ENCODE measurements at regions not wholly inside any gene's neighbourhood (a gene's known extent, or its start where the extent isn't known, plus 50 kb on each side); places are given as distances from the start of the nearest gene placed in this dataset.

DNA sequence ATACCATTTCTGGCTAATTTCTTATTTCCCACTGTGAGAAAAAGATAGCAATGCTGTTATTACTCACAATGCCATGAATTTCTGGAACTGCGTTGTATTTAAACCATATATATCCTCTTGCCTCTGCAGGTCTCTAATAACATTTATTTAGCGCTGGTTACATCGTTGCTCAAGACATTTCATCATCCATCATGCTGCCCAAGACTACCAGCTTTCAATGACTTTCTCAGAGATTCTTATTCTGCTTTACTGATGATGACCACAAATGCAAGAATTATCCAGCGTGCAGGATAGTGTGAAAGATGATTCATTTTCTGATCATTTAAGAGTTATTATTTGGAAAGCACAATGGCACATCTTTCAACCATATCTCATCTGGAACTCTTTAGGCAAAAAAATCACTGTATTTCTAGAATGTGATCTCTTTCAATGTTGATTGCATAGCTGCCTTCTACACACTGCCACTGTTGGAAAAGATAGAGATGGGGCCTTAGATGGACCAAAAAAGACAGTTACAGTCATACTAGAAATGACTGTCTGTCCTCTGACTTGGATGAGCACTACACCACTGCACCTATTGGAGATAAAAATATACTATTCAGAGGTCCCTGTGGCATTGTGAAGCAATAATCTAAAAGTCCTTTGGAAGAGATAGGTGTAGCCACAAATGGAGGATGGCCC lies 716.1 kb downstream of the NSUN3 start:
- no peak overlapping the region for H3K4me3 ChIP-seq (ENCODE audit: low read depth, low read length)
- CTCF ChIA-PET = no interaction called here
- H3K36me3 ChIP-seq (ENCODE audit: control insufficient read depth in 2 of 2, insufficient read depth in 1 of 2, low read length in 2 of 2) = no peaks in the 10 kb centered on the region
- H3K9me3 ChIP-seq (ENCODE audit: control insufficient read depth, insufficient read depth, low read depth, low read length) = no peaks in the 10 kb centered on the region
- H3K27ac ChIP-seq (ENCODE audit: extremely low read depth, low read depth, low read length) = no peak overlapping the region
- POLR2A ChIA-PET = no interaction called here
- TF ChIP-seq ZNF501 (tag by site-specific recombination; IDR thresholded peaks at IDR 0.05) (no peak), ZNF335 (tag by site-specific recombination; conservative IDR thresholded peaks at IDR 0.05) (no peak), ZNF548 (tag by site-specific recombination; IDR thresholded peaks at IDR 0.05) (no peak)
- no peaks in the 10 kb centered on the region for H3K4me1 ChIP-seq (ENCODE audit: control insufficient read depth, insufficient read depth, low read length)

DNA sequence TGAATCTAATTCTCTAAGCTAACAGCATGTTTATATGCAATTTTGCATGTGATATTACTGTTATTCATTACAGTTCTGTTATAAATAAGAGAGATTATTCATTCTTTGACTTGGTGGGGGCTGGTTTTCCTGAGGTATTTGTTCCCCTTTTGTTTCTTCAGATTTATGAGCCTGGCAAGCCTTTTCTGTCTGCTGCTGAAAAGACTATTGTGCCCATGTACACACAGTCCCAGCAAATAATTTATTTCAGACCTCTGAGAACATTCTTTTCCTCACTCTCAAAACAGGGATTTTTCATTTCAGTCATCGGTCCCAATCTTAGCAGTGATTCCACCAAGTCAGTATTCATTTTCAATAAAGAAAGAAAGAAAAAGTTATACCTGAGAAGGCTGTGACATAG lies 716.8 kb downstream of the NSUN3 start:
- POLR2A ChIA-PET = no interaction called here
- Histone ChIP-seq H3K36me3 (ENCODE audit: control insufficient read depth in 2 of 2, insufficient read depth in 1 of 2, low read length in 2 of 2) (no peaks in the 10 kb centered on the region), H3K9me3 (ENCODE audit: control insufficient read depth, insufficient read depth, low read depth, low read length) (no peaks in the 10 kb centered on the region), H3K27ac (ENCODE audit: extremely low read depth, low read depth, low read length) (no peak overlapping the region), H3K4me1 (ENCODE audit: control insufficient read depth, insufficient read depth, low read length) (no peaks in the 10 kb centered on the region), H3K4me3 (ENCODE audit: low read depth, low read length) (no peak overlapping the region)
- no peak for TF ChIP-seq BCL11B (tag by site-specific recombination; IDR thresholded peaks at IDR 0.05; ENCODE audit: low read depth)
- TF ChIP-seq, protein P1, sequence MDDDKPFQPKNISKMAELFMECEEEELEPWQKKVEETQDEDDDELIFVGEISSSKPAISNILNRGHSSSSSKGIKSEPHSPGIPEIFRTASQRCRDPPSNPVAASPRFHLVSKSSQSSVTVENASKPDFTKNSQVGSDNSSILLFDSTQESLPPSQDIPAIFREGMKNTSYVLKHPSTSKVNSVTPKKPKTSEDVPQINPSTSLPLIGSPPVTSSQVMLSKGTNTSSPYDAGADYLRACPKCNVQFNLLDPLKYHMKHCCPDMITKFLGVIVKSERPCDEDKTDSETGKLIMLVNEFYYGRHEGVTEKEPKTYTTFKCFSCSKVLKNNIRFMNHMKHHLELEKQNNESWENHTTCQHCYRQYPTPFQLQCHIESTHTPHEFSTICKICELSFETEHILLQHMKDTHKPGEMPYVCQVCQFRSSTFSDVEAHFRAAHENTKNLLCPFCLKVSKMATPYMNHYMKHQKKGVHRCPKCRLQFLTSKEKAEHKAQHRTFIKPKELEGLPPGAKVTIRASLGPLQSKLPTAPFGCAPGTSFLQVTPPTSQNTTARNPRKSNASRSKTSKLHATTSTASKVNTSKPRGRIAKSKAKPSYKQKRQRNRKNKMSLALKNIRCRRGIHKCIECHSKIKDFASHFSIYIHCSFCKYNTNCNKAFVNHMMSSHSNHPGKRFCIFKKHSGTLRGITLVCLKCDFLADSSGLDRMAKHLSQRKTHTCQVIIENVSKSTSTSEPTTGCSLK (tag by site-specific recombination; IDR thresholded peaks at IDR 0.05) = no peak
- TF ChIP-seq, protein P2, sequence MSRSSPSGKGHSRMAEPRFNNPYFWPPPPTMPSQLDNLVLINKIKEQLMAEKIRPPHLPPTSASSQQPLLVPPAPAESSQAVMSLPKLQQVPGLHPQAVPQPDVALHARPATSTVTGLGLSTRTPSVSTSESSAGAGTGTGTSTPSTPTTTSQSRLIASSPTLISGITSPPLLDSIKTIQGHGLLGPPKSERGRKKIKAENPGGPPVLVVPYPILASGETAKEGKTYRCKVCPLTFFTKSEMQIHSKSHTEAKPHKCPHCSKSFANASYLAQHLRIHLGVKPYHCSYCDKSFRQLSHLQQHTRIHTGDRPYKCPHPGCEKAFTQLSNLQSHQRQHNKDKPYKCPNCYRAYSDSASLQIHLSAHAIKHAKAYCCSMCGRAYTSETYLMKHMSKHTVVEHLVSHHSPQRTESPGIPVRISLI (tag by site-specific recombination; IDR thresholded peaks at IDR 0.05) = no peak
- CTCF ChIA-PET = no interaction called here

DNA sequence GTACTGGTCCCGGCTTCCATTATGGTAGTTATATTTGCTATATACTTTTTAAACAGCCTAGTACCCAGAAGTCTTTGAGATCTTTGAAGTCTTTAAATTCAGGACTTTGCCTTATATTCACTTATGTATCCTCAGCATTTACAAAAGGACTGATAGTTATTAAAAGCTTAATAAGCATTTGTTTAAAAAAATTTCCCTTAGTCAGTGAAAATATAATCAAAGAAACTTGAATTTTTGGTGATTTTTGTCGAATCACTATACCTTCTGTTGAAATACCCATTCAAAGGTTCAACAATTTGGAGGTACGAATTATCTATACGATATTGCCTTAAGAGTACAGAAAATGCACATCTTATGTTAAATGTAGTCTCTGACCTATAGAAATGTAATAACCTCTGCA lies 721.4 kb downstream of the NSUN3 start:
- H3K4me3 ChIP-seq (ENCODE audit: low read depth, low read length) = no peak overlapping the region
- POLR2A ChIA-PET = no interaction called here
- TF ChIP-seq MYNN (tag by site-specific recombination; IDR thresholded peaks at IDR 0.05; ENCODE audit: borderline replicate concordance) = no peak
- TF ChIP-seq, protein P3, sequence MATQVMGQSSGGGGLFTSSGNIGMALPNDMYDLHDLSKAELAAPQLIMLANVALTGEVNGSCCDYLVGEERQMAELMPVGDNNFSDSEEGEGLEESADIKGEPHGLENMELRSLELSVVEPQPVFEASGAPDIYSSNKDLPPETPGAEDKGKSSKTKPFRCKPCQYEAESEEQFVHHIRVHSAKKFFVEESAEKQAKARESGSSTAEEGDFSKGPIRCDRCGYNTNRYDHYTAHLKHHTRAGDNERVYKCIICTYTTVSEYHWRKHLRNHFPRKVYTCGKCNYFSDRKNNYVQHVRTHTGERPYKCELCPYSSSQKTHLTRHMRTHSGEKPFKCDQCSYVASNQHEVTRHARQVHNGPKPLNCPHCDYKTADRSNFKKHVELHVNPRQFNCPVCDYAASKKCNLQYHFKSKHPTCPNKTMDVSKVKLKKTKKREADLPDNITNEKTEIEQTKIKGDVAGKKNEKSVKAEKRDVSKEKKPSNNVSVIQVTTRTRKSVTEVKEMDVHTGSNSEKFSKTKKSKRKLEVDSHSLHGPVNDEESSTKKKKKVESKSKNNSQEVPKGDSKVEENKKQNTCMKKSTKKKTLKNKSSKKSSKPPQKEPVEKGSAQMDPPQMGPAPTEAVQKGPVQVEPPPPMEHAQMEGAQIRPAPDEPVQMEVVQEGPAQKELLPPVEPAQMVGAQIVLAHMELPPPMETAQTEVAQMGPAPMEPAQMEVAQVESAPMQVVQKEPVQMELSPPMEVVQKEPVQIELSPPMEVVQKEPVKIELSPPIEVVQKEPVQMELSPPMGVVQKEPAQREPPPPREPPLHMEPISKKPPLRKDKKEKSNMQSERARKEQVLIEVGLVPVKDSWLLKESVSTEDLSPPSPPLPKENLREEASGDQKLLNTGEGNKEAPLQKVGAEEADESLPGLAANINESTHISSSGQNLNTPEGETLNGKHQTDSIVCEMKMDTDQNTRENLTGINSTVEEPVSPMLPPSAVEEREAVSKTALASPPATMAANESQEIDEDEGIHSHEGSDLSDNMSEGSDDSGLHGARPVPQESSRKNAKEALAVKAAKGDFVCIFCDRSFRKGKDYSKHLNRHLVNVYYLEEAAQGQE (tag by site-specific recombination; IDR thresholded peaks at IDR 0.05) = no peak
- no peaks in the 10 kb centered on the region for H3K4me1 ChIP-seq (ENCODE audit: control insufficient read depth, insufficient read depth, low read length)
- no peaks in the 10 kb centered on the region for H3K36me3 ChIP-seq (ENCODE audit: control insufficient read depth in 2 of 2, insufficient read depth in 1 of 2, low read length in 2 of 2)
- no peak overlapping the region for H3K27ac ChIP-seq (ENCODE audit: extremely low read depth, low read depth, low read length)
- no peaks in the 10 kb centered on the region for H3K9me3 ChIP-seq (ENCODE audit: control insufficient read depth, insufficient read depth, low read depth, low read length)
- CTCF ChIA-PET = no interaction called here

DNA sequence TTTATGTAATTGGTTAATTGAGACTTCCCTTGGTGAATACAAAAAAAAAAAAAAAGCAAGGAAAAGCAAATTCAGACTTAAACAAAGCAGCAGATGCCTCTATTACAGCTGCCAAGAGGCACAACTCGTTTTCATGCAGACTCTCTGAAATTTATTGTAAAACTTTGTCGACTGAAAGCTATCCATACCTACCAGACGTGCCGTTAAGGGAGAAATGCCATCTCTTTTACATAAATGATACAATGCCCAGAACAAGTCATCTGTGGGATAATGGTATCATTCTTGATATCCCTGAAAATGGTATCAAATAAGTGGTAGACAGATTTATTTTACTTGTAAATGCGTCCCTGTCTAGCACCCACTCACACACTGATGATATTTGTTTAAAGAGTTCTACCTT lies 724.2 kb downstream of the NSUN3 start:
- Histone ChIP-seq H3K4me1 (ENCODE audit: control insufficient read depth, insufficient read depth, low read length) (no peaks in the 10 kb centered on the region), H3K27ac (ENCODE audit: extremely low read depth, low read depth, low read length) (no peak overlapping the region), H3K9me3 (ENCODE audit: control insufficient read depth, insufficient read depth, low read depth, low read length) (no peaks in the 10 kb centered on the region), H3K36me3 (ENCODE audit: control insufficient read depth in 2 of 2, insufficient read depth in 1 of 2, low read length in 2 of 2) (no peaks in the 10 kb centered on the region), H3K4me3 (ENCODE audit: low read depth, low read length) (no peak overlapping the region)
- ChIA-PET POLR2A (no interaction called here), CTCF (interaction anchor here (0.7 kb wide), 1 partner anchor 546 kb away, joined by 3 read pairs; no protein-coding TSS in a partner anchor)
- TF ChIP-seq SCRT1 (tag by site-specific recombination; IDR thresholded peaks at IDR 0.05; ENCODE audit: borderline replicate concordance) = no peak
- TF ChIP-seq ZNF473 (tag by site-specific recombination; IDR thresholded peaks at IDR 0.05) = no peak
- TF ChIP-seq GLIS2 (tag by site-specific recombination; IDR thresholded peaks at IDR 0.05) = no peak

All from HEK293 (cell line).